ENCODE measurements at regions not wholly inside any gene's neighbourhood (a gene's known extent, or its start where the extent isn't known, plus 50 kb on each side); places are given as distances from the start of the nearest gene placed in this dataset.

- Histone ChIP-seq H3K9ac (ENCODE audit: insufficient read depth, low read length, poor library complexity, severe bottlenecking) (no peak overlapping the region), H3K9me3 (replicated peaks in 1 of 2; ENCODE audit: control insufficient read depth in 1 of 2, insufficient read depth in 1 of 2, low read length in 2 of 2) (no peaks in the 10 kb centered on the region), H3K27ac (ENCODE audit: low read depth in 1 of 2, low read length in 2 of 2) (no peak overlapping the region), H3K27me3 (ENCODE audit: control insufficient read depth in 2 of 2, insufficient read depth in 2 of 2, low read length in 2 of 2) (no peaks in the 10 kb centered on the region), H3K36me3 (replicated peaks in 1 of 2; ENCODE audit: control insufficient read depth in 1 of 2, insufficient read depth in 2 of 2, low read length in 2 of 2) (no peaks in the 10 kb centered on the region), H3K4me1 (ENCODE audit: control insufficient read depth in 1 of 2, insufficient read depth in 2 of 2, low read length in 2 of 2) (no peaks in the 10 kb centered on the region), H4K20me1 (ENCODE audit: insufficient read depth, low read length) (no peaks in the 10 kb centered on the region), H2AFZ (ENCODE audit: insufficient read depth, low read depth, low read length, poor library complexity, severe bottlenecking) (no peak overlapping the region), H3K79me2 (ENCODE audit: insufficient read depth, low read length) (no peaks in the 10 kb centered on the region), H3K4me2 (replicated peaks; ENCODE audit: extremely low read depth, low read length, poor library complexity, severe bottlenecking) (no peak overlapping the region), H3K4me3 (replicated peaks in 1 of 3; ENCODE audit: low read depth in 2 of 3, low read length in 3 of 3) (no peak overlapping the region)
- WGBS (ENCODE audit: insufficient coverage) = no CpG with 5 or more reads among the region's 2 CpGs
- Mint-ChIP-seq H3K36me3 (no peaks in the 10 kb centered on the region), H3K27me3 (ENCODE audit: low read depth in 3 of 3) (no peaks in the 10 kb centered on the region), H3K4me1 (no peaks in the 10 kb centered on the region), H3K9me3 (peaks cover 0 to 3% (median 0%) of the 10 kb centered on the region in 7 donors), H3K4me3 (no peak overlapping the region), H3K27ac (no peak overlapping the region)
- TF ChIP-seq CTCF (IDR thresholded peaks at IDR 0.05) = no peak
- intact Hi-C loops (cut with micrococcal nuclease) = no loop called here
- no peak for DNase-seq
Observed at GRCh38 chr7:125605241-125605640, 675.6 kb upstream of the POT1 start.

GRCh38 chr7:125602441-125602840 lies 672.8 kb upstream of the POT1 start:
- Histone ChIP-seq H3K27ac (ENCODE audit: low read depth in 1 of 2, low read length in 2 of 2) (no peak overlapping the region), H3K27me3 (ENCODE audit: control insufficient read depth in 2 of 2, insufficient read depth in 2 of 2, low read length in 2 of 2) (no peaks in the 10 kb centered on the region), H3K4me1 (ENCODE audit: control insufficient read depth in 1 of 2, insufficient read depth in 2 of 2, low read length in 2 of 2) (no peaks in the 10 kb centered on the region), H4K20me1 (ENCODE audit: insufficient read depth, low read length) (no peaks in the 10 kb centered on the region), H3K79me2 (ENCODE audit: insufficient read depth, low read length) (no peaks in the 10 kb centered on the region), H3K4me2 (replicated peaks; ENCODE audit: extremely low read depth, low read length, poor library complexity, severe bottlenecking) (no peak overlapping the region), H3K36me3 (replicated peaks in 1 of 2; ENCODE audit: control insufficient read depth in 1 of 2, insufficient read depth in 2 of 2, low read length in 2 of 2) (no peaks in the 10 kb centered on the region), H2AFZ (ENCODE audit: insufficient read depth, low read depth, low read length, poor library complexity, severe bottlenecking) (no peak overlapping the region), H3K9me3 (replicated peaks in 1 of 2; ENCODE audit: control insufficient read depth in 1 of 2, insufficient read depth in 1 of 2, low read length in 2 of 2) (no peaks in the 10 kb centered on the region), H3K4me3 (replicated peaks in 1 of 3; ENCODE audit: low read depth in 2 of 3, low read length in 3 of 3) (no peak overlapping the region), H3K9ac (ENCODE audit: insufficient read depth, low read length, poor library complexity, severe bottlenecking) (no peak overlapping the region)
- no peak for DNase-seq
- Mint-ChIP-seq H3K27me3 (ENCODE audit: low read depth in 3 of 3) (no peaks in the 10 kb centered on the region), H3K4me3 (no peak overlapping the region), H3K9me3 (peaks cover 0 to 3% (median 0%) of the 10 kb centered on the region in 7 donors), H3K36me3 (no peaks in the 10 kb centered on the region), H3K27ac (no peak overlapping the region), H3K4me1 (no peaks in the 10 kb centered on the region)
- no CpG with 5 or more reads among the region's 1 CpG for WGBS (ENCODE audit: insufficient coverage)
- intact Hi-C loops (cut with micrococcal nuclease) = no loop called here
- TF ChIP-seq CTCF (IDR thresholded peaks at IDR 0.05) = no peak

Data from CD14-positive monocyte (primary cell).